Uterus (tissue), 2 donors: ENCODE measurements at regions not wholly inside any gene's neighbourhood (a gene's known extent, or its start where the extent isn't known, plus 50 kb on each side); places are given as distances from the start of the nearest gene placed in this dataset.

Experiments
- POLR2A ChIP-seq, 2 donors: fragments of 450-650 bp; IDR thresholded peaks; one replicate each; pipeline ENCODE4 v1.6.1; 2016; ENCODE audit warnings: antibody characterized with exemption in 2 of 2, mild to moderate bottlenecking in 1 of 2, moderate library complexity in 1 of 2
- TF ChIP-seq, protein P1 (sequence below), 4 experiments: fragments of 200-600 bp in 2 of 4; fragments of 450-650 bp in 2 of 4; sonication (generic) in 2 of 4; IDR thresholded peaks; one replicate each; pipeline ENCODE4 v1.5.1; 2016 to 2019; ENCODE audit warnings: antibody characterized with exemption in 4 of 4, mild to moderate bottlenecking in 2 of 4, moderate library complexity in 1 of 4

DNA sequence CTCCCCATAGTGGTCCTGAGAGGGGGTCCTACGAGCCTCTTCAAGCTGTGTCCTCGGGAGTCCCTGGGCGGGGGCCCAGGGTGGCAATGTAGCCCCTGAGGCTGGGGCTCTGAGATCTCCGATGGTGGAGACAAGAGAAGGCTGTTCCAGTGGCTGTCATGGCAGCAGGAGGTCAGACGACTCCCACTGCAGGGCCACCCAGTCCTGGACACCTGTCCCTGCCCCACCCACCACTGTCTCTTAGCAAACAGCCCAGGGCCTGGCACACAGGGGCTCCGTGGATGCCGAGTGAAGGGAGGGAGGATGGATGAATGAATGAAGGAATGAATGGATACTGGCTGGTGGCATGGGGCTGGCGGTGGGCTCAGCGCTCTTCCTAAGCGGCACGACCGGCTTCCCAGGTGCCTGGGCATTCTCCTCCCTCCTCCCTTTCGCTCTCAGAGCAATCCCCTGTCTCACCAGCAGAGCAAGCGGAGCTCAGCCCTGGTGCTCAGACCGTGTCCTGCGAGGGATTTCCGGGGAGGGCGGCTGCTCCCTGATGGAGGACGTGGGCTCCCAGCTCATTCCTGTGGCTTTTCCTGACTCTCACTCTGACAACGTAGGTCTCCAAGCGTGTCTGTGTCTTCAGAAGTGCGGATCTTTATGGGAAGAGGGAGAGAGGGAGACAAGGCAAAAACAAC is 1272.6 kb downstream of the BRD1 start:
- TF ChIP-seq, protein P1, sequence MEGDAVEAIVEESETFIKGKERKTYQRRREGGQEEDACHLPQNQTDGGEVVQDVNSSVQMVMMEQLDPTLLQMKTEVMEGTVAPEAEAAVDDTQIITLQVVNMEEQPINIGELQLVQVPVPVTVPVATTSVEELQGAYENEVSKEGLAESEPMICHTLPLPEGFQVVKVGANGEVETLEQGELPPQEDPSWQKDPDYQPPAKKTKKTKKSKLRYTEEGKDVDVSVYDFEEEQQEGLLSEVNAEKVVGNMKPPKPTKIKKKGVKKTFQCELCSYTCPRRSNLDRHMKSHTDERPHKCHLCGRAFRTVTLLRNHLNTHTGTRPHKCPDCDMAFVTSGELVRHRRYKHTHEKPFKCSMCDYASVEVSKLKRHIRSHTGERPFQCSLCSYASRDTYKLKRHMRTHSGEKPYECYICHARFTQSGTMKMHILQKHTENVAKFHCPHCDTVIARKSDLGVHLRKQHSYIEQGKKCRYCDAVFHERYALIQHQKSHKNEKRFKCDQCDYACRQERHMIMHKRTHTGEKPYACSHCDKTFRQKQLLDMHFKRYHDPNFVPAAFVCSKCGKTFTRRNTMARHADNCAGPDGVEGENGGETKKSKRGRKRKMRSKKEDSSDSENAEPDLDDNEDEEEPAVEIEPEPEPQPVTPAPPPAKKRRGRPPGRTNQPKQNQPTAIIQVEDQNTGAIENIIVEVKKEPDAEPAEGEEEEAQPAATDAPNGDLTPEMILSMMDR (IDR thresholded peaks at IDR 0.05), result no peak
- TF ChIP-seq POLR2A (IDR thresholded peaks at IDR 0.05), result no peak
